Smooth muscle cell (in vitro differentiated cells): ENCODE measurements at regions not wholly inside any gene's neighbourhood (a gene's known extent, or its start where the extent isn't known, plus 50 kb on each side); places are given as distances from the start of the nearest gene placed in this dataset.
"Not testable (repeated sequence)": the region's sequence is repeated elsewhere in the genome, so short reads cannot be mapped to it uniquely, and the experiment has no call there.

ENCODE experiments used
- DNase-seq: peaks from one replicate; lab custom pipeline; 2025; ENCODE audit not compliant: unreplicated experiment; lab: John Stamatoyannopoulos, UW
- H2AFZ ChIP-seq: fragments of 200-600 bp; sonication (generic); 2 replicates; pipeline ENCODE4 v1.6.0; 2016; ENCODE audit warnings: antibody characterized with exemption, low read depth, mild to moderate bottlenecking
- H3F3A ChIP-seq: fragments of 200-600 bp; sonication (generic); 2 replicates; pipeline ENCODE4 v1.6.0; 2017; ENCODE audit warnings: antibody characterized with exemption, low read depth
- H3K27ac ChIP-seq: fragments of 200-600 bp; sonication (generic); 2 replicates; pipeline ENCODE4 v1.5.1; 2016; ENCODE audit warnings: low read depth, mild to moderate bottlenecking
- H3K27me3 ChIP-seq: fragments of 200-600 bp; sonication (generic); 2 replicates; pipeline ENCODE4 v1.6.1; 2016; ENCODE audit warnings: low read depth, mild to moderate bottlenecking
- H3K36me3 ChIP-seq: fragments of 200-600 bp; sonication (generic); 2 replicates; pipeline ENCODE4 v1.5.1; 2016; ENCODE audit warnings: low read depth
- H3K4me1 ChIP-seq: fragments of 200-600 bp; sonication (generic); 2 replicates; pipeline ENCODE4 v1.5.1; 2016; ENCODE audit warnings: low read depth
- H3K4me2 ChIP-seq: fragments of 200-600 bp; sonication (generic); 2 replicates; pipeline ENCODE4 v1.6.0; 2016; ENCODE audit warnings: mild to moderate bottlenecking
- H3K4me3 ChIP-seq: fragments of 200-600 bp; sonication (generic); 2 replicates; pipeline ENCODE4 v1.5.1; 2016; ENCODE audit warnings: mild to moderate bottlenecking
- H3K79me2 ChIP-seq: fragments of 200-600 bp; sonication (generic); 2 replicates; pipeline ENCODE4 v1.6.0; 2016; ENCODE audit warnings: low read depth, mild to moderate bottlenecking
- H3K9ac ChIP-seq: fragments of 200-600 bp; sonication (generic); 2 replicates; pipeline ENCODE4 v1.6.0; 2016; ENCODE audit warnings: low read depth
- H3K9me3 ChIP-seq: fragments of 200-600 bp; sonication (generic); replicated peaks from 2 replicates; pipeline ENCODE4 v1.5.1; 2016; ENCODE audit warnings: low read depth
- H4K20me1 ChIP-seq: fragments of 200-600 bp; sonication (generic); 2 replicates; pipeline ENCODE4 v1.6.0; 2016; ENCODE audit warnings: low read depth
- CTCF ChIP-seq: fragments of 200-600 bp; sonication (generic); IDR thresholded peaks from 2 replicates; pipeline ENCODE4 v1.5.1; 2017; ENCODE audit warnings: borderline replicate concordance, mild to moderate bottlenecking, antibody characterized with exemption; ENCODE audit not compliant: insufficient read depth, poor library complexity, severe bottlenecking
- WGBS: methylation state at CpG from one replicate; pipeline ENCODE4 v1.1.7; 2016; ENCODE audit warnings: low lambda C conversion rate; 5-methylcytosine and 5-hydroxymethylcytosine counted together

GRCh38 chr17:5929721-5930120, 140.5 kb upstream of the WSCD1 start:
- Histone ChIP-seq H3K4me3 (no peak overlapping the region), H3K79me2 (no peaks in the 10 kb centered on the region), H3K27ac (no peak overlapping the region), H3K4me1 (no peaks in the 10 kb centered on the region), H3F3A (no peaks in the 10 kb centered on the region), H3K36me3 (no peaks in the 10 kb centered on the region), H4K20me1 (no peaks in the 10 kb centered on the region), H3K9ac (no peak overlapping the region), H3K27me3 (no peaks in the 10 kb centered on the region), H3K9me3 (no peaks in the 10 kb centered on the region), H2AFZ (no peak overlapping the region), H3K4me2 (no peak overlapping the region)
- DNase-seq = no peak
- 95% methylated on average over 10 of the region's 10 CpGs for WGBS
- TF ChIP-seq CTCF = no peak

GRCh38 chr17:5930555-5930954, 139.6 kb upstream of the WSCD1 start:
- H2AFZ ChIP-seq, H4K20me1 ChIP-seq, H3K27me3 ChIP-seq, H3K9ac ChIP-seq, H3K79me2 ChIP-seq, H3K4me3 ChIP-seq, H3F3A ChIP-seq, H3K4me1 ChIP-seq, H3K4me2 ChIP-seq, DNase-seq, H3K9me3 ChIP-seq, H3K27ac ChIP-seq, H3K36me3 ChIP-seq: not testable (repeated sequence)
- WGBS = 82% methylated on average over 1 of the region's 1 CpG

- H3K27ac ChIP-seq = no peak overlapping the region
- no peaks in the 10 kb centered on the region for H3K9me3 ChIP-seq
- no peaks in the 10 kb centered on the region for H3K36me3 ChIP-seq
Measured at GRCh38 chr17:5931616-5932015, 138.6 kb upstream of the WSCD1 start.

GRCh38 chr17:5933430-5933829, 136.7 kb upstream of the WSCD1 start:
- TF ChIP-seq CTCF = no peak
- H3K36me3 ChIP-seq = no peaks in the 10 kb centered on the region

More at GRCh38 chr17:5931616-5932015, 138.6 kb upstream of the WSCD1 start:
- H3K4me1 ChIP-seq = no peaks in the 10 kb centered on the region
- no peak overlapping the region for H3K4me3 ChIP-seq
- no peak overlapping the region for H3K4me2 ChIP-seq
- no peak for DNase-seq
- no peaks in the 10 kb centered on the region for H3K79me2 ChIP-seq
- no peak for TF ChIP-seq CTCF
- H3F3A ChIP-seq = no peaks in the 10 kb centered on the region
- H3K27me3 ChIP-seq = no peaks in the 10 kb centered on the region
- no peak overlapping the region for H3K9ac ChIP-seq
- H2AFZ ChIP-seq = no peak overlapping the region
- no peaks in the 10 kb centered on the region for H4K20me1 ChIP-seq
- 90% methylated on average over 9 of the region's 9 CpGs for WGBS

More at GRCh38 chr17:5933430-5933829, 136.7 kb upstream of the WSCD1 start:
- Histone ChIP-seq H3F3A (no peaks in the 10 kb centered on the region), H3K27ac (no peak overlapping the region), H3K4me2 (no peak overlapping the region), H3K9ac (no peak overlapping the region), H2AFZ (no peak overlapping the region), H3K9me3 (no peaks in the 10 kb centered on the region), H3K4me1 (no peaks in the 10 kb centered on the region), H4K20me1 (no peaks in the 10 kb centered on the region), H3K27me3 (no peaks in the 10 kb centered on the region), H3K4me3 (no peak overlapping the region), H3K79me2 (no peaks in the 10 kb centered on the region)
- WGBS = 90% methylated on average over 7 of the region's 7 CpGs
- no peak for DNase-seq
